H7 (cell line): ENCODE measurements at regions not wholly inside any gene's neighbourhood (a gene's known extent, or its start where the extent isn't known, plus 50 kb on each side); places are given as distances from the start of the nearest gene placed in this dataset.

ENCODE experiments used
- DNase-seq: peaks from one replicate; pipeline ENCODE4 v3.0.0; 2012
- H3K27me3 ChIP-seq: 2 replicates; pipeline ENCODE4 v1.6.0; 2011; ENCODE audit warnings: mild to moderate bottlenecking, low read length; ENCODE audit not compliant: control insufficient read depth, insufficient read depth
- H3K36me3 ChIP-seq: replicated peaks from 2 replicates; pipeline ENCODE4 v1.5.1; 2011; ENCODE audit warnings: low read length; ENCODE audit not compliant: control insufficient read depth, insufficient read depth
- H3K4me3 ChIP-seq: 2 replicates; pipeline ENCODE4 v1.5.1; 2011; ENCODE audit warnings: low read depth, mild to moderate bottlenecking, control low read depth, low read length, moderate library complexity; ENCODE audit not compliant: insufficient read depth

GRCh38 chr7:53771701-53772100 lies 736.3 kb downstream of the POM121L12 start:
- Histone ChIP-seq H3K4me3 (no peak overlapping the region), H3K27me3 (no peaks in the 10 kb centered on the region), H3K36me3 (no peaks in the 10 kb centered on the region)
- no peak for DNase-seq

DNA sequence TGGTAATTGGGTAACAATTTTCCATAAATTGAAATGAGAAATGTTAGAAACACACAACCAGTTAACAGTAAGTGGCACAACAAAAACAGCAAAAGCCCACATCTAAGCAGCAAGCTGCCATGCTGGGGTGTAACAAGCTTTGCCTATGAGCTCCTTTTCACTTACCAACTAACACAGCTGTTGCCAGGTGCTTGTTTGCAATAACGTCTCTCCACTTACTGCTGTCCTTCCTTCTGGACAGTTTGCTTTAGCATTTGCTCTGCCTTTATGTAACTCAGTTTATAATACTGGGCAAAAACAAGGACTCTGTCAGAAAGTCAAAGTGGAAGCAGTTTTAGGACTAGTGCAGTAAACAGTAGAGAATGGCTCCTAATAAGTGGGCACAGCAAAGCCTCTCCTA lies 740.9 kb downstream of the POM121L12 start:
- Histone ChIP-seq H3K36me3 (no peaks in the 10 kb centered on the region), H3K4me3 (no peak overlapping the region)
- DNase-seq, result no peak

DNA sequence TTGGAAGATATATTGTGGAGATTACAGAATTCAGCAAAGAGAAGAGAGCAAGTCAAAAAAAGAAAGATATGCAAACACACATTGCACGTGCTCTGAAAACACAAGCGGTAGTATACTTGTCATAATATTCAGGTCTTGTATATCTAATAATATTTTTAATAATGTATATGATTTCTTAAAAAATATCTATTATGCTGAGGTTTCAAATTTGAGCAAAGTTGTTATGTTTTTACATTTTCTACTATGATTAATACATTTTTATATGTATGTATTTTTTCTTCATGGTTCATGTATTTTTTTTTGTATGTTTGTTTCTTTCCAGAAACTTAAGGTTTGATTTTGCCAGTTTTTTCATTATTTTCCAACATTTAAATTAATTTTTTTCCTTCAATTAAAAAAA lies 752.4 kb upstream of the VSTM2A start:
- Histone ChIP-seq H3K27me3 (no peaks in the 10 kb centered on the region), H3K36me3 (no peaks in the 10 kb centered on the region), H3K4me3 (no peak overlapping the region)
- DNase-seq, result no peak

More for the DNA sequence above, 740.9 kb downstream of the POM121L12 start:
- H3K27me3 ChIP-seq, result no peaks in the 10 kb centered on the region

DNA sequence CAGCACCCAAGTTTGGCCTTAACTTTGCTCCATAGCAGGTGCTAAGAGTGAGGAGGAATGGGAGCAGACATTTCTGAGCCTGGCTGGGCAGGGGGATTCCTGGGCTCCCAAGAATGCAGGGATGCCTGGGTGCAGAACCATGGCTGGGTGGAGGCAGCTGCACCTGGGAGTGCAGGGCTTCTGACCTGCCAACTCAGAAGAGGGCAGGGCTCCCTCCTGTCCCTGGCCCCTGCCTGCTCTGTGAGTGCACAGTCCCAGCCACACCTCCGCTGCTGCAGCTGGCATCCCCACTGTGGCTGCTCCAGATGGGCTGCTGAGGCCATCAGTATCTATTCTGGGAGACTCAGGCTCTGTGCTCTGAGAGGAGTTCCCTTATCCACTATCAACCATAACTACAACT lies 747.4 kb upstream of the VSTM2A start:
- no peaks in the 10 kb centered on the region for H3K27me3 ChIP-seq
- no peak overlapping the region for H3K4me3 ChIP-seq
- DNase-seq, result no peak
- no peaks in the 10 kb centered on the region for H3K36me3 ChIP-seq

DNA sequence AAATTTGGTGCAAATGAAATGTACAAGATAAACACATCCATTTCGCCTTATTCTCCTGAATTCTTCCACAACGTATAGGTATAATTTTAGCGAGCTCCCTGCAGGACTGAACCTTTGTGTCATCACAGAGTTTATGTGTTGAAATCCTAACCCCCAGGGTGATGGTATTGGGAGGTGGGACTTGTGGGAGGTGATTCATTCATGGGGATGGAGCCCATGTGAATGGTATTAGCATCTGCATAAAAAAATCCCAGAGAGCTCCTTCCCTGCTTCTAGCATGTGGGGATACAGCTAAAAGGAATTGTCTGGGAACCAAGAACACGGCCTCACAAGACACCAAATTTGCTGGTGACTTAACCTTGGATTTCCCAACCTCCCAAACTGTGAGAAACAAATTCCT lies 741.4 kb upstream of the VSTM2A start:
- H3K27me3 ChIP-seq, result no peaks in the 10 kb centered on the region
- DNase-seq, result peak; percentile 11
- no peak overlapping the region for H3K4me3 ChIP-seq
- H3K36me3 ChIP-seq, result no peaks in the 10 kb centered on the region

GRCh38 chr7:53806119-53806518 lies 736.1 kb upstream of the VSTM2A start:
- no peak for DNase-seq
- Histone ChIP-seq H3K27me3 (no peaks in the 10 kb centered on the region), H3K36me3 (no peaks in the 10 kb centered on the region), H3K4me3 (no peak overlapping the region)

DNA sequence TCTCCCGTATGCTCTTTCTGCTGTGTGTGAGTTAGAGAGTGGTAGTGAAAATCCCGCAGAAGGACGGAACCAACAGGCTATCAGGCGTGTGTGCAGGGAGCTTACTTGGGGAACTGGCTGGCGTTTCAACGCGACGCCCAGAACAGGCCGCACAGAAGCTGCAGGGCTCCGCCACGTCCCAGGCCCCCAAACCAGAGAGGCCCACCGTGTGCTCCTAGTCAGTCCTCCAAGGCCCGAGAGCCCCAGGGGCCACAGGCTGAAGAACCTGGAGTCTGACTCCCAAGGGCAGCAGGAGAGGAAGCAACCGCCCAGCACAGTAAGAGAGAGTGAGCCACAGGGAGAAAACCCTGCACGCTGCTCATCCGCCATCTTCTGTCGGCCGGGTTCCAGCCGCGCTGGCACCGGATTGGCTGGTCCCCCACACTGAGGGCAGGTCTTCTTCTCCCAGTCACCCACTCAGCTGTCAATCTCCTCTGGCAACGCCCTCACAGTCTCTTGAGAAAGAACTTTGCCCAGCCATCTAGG lies 730.6 kb upstream of the VSTM2A start:
- no peak for DNase-seq
- Histone ChIP-seq H3K27me3 (no peaks in the 10 kb centered on the region), H3K4me3 (no peak overlapping the region), H3K36me3 (no peaks in the 10 kb centered on the region)

- H3K4me3 ChIP-seq, result no peak overlapping the region
- no peak for DNase-seq
- H3K36me3 ChIP-seq, result no peaks in the 10 kb centered on the region
- H3K27me3 ChIP-seq, result no peaks in the 10 kb centered on the region
Measured at GRCh38 chr7:53812135-53812534, 730.0 kb upstream of the VSTM2A start.

- DNase-seq, result no peak
- H3K4me3 ChIP-seq, result no peak overlapping the region
- no peaks in the 10 kb centered on the region; the same call in 1 of the 2 replicates for H3K27me3 ChIP-seq
- no peaks in the 10 kb centered on the region for H3K36me3 ChIP-seq
Measured at GRCh38 chr7:53835301-53835700, 706.9 kb upstream of the VSTM2A start.

DNA sequence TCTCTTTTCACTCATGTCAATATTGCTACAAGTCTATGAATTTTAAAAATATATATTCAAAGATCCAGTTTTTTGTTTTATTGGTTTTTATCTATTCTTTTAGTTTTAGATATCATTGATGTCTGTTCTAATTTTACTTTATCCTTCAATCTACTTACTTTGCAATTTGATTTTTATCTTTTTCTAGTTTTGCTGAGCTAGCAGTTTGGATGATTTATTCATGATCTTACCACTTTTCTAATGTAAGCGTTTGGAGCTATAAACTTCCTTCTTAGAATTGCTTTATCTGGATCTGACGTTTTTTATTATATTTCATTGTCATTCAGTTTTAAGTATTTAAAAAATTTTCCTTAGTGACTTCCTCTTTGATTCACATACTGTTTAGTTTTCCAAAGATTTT lies 664.5 kb upstream of the VSTM2A start:
- H3K27me3 ChIP-seq, result no peaks in the 10 kb centered on the region
- DNase-seq, result no peak
- no peaks in the 10 kb centered on the region for H3K36me3 ChIP-seq

GRCh38 chr7:53900856-53901528 lies 641.2 kb upstream of the VSTM2A start:
- no peak overlapping the region for H3K4me3 ChIP-seq
- no peaks in the 10 kb centered on the region for H3K27me3 ChIP-seq
- peak; percentile 7 for DNase-seq
- no peaks in the 10 kb centered on the region for H3K36me3 ChIP-seq

More for the DNA sequence above, 664.5 kb upstream of the VSTM2A start:
- no peak overlapping the region for H3K4me3 ChIP-seq

GRCh38 chr7:53904355-53904754 lies 637.8 kb upstream of the VSTM2A start:
- no peaks in the 10 kb centered on the region for H3K27me3 ChIP-seq
- DNase-seq, result no peak
- no peaks in the 10 kb centered on the region for H3K36me3 ChIP-seq
- H3K4me3 ChIP-seq, result no peak overlapping the region

- Histone ChIP-seq H3K27me3 (no peaks in the 10 kb centered on the region), H3K36me3 (no peaks in the 10 kb centered on the region), H3K4me3 (no peak overlapping the region)
- DNase-seq, result no peak
Measured at GRCh38 chr7:53917637-53918036, 624.5 kb upstream of the VSTM2A start.

GRCh38 chr7:53920011-53920410 lies 622.2 kb upstream of the VSTM2A start:
- Histone ChIP-seq H3K36me3 (no peaks in the 10 kb centered on the region), H3K27me3 (no peaks in the 10 kb centered on the region), H3K4me3 (no peak overlapping the region)
- DNase-seq, result no peak

DNA sequence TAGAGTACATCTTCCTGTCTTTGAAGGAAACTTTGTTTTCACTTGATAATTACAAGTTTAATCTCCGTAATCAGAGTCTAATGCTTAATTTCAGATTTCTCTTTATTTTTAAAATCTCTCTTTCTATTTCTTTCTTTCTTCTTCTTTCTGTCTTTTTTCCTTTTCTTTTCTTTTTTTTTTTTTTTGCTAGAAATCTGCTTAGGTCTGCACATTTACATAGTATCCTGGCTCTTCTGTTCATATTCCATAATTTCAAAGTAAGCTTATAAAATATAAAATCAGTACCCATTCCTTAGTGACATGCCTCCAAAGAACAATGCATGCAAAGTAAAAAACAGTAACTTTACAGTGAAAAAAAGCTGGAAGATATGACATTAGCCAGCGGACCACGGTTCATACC lies 601.7 kb upstream of the VSTM2A start:
- DNase-seq, result no peak
- Histone ChIP-seq H3K36me3 (no peaks in the 10 kb centered on the region), H3K4me3 (no peak overlapping the region), H3K27me3 (no peaks in the 10 kb centered on the region)

- no peaks in the 10 kb centered on the region for H3K27me3 ChIP-seq
- H3K36me3 ChIP-seq, result no peaks in the 10 kb centered on the region
- no peak overlapping the region for H3K4me3 ChIP-seq
- no peak for DNase-seq
Measured at GRCh38 chr7:53947732-53948131, 594.4 kb upstream of the VSTM2A start.
